ENCODE measurements at regions not wholly inside any gene's neighbourhood (a gene's known extent, or its start where the extent isn't known, plus 50 kb on each side); places are given as distances from the start of the nearest gene placed in this dataset.

DNA sequence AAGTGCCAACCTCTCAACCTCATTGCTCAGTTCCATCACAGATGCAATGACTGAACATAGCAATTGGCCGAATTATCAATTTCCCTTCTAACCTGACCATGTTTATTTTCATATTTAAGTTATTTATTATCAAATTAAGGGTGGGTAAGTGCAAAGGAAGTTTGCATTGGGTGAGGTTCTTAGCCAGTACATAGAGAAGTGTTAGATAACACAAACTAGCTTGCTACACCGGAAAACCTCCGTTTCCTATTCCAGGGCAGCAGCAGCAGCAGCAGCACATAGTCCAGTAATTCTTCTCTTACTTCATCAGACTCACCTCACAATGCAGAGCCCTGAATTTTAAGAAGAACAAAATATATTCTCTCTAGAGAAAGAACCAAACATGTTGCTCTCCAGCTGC is 200.5 kb upstream of the OR4E1 start:
- TF ChIP-seq, protein P1, sequence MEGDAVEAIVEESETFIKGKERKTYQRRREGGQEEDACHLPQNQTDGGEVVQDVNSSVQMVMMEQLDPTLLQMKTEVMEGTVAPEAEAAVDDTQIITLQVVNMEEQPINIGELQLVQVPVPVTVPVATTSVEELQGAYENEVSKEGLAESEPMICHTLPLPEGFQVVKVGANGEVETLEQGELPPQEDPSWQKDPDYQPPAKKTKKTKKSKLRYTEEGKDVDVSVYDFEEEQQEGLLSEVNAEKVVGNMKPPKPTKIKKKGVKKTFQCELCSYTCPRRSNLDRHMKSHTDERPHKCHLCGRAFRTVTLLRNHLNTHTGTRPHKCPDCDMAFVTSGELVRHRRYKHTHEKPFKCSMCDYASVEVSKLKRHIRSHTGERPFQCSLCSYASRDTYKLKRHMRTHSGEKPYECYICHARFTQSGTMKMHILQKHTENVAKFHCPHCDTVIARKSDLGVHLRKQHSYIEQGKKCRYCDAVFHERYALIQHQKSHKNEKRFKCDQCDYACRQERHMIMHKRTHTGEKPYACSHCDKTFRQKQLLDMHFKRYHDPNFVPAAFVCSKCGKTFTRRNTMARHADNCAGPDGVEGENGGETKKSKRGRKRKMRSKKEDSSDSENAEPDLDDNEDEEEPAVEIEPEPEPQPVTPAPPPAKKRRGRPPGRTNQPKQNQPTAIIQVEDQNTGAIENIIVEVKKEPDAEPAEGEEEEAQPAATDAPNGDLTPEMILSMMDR (IDR thresholded peaks at IDR 0.05; ENCODE audit: low read depth, low read length, poor library complexity, severe bottlenecking), result no peak
- TF ChIP-seq EZH2phosphoT487 (IDR thresholded peaks at IDR 0.05; ENCODE audit: borderline replicate concordance, low read length), result no peak

Data from DOHH2 (cell line).